NAMALWA (cell line): ENCODE measurements at regions not wholly inside any gene's neighbourhood (a gene's known extent, or its start where the extent isn't known, plus 50 kb on each side); places are given as distances from the start of the nearest gene placed in this dataset.

Experiments
- DNase-seq: peaks from one replicate; pipeline ENCODE4 v3.0.0-alpha.2; 2015; ENCODE audit warnings: low spot score

DNA sequence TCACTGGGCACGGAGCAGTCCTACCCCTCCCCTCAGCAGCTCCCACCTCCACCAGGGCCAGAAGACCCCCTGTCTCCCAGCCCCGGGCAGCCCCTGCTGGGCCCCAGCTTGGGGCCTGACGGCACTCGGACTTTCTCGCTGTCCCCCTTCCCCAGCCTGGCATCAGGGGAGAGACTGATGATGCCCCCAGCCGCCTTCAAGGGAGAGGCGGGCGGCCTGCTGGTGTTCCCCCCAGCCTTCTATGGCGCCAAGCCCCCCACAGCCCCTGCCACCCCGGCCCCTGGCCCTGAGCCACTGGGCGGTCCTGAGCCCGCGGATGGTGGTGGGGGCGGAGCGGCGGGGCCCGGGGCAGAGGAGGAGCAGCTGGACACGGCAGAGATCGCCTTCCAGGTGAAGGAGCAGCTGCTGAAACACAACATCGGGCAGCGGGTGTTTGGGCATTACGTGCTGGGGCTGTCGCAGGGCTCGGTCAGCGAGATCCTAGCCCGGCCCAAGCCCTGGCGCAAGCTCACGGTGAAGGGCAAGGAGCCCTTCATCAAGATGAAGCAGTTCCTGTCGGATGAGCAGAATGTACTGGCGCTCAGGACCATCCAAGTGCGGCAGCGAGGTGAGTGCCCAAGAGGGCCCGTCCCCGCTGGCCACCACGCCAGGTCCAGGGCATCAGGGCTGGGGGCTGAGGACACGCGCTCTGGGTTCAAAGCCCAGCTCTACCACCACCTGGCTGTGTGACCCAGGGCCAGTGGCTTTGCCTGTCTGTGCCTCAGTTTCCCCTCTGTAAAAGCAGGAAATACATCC is 58.6 kb downstream of the PHETA1 start:
- no peak for DNase-seq

DNA sequence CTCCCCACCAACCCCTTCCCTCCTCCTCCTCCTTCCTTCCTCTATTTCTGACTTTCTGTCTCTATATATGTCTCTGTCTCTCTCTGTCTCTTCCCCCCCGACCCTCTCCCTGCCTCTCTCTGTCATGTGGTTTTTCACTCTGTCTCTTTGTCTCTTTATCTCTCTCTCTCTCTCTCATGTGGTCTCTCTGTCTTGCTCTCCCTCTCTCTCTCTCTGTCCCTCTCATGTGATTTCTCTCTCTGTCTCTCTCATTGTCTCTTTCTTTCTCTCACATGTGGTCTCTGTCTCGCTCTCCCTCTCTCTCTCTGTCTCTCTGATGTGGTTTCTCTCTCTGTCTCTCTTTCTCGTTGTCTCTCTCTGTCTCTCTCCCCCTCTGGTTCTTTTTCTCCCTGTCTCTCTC is 59.3 kb downstream of the PHETA1 start:
- no peak for DNase-seq

DNA sequence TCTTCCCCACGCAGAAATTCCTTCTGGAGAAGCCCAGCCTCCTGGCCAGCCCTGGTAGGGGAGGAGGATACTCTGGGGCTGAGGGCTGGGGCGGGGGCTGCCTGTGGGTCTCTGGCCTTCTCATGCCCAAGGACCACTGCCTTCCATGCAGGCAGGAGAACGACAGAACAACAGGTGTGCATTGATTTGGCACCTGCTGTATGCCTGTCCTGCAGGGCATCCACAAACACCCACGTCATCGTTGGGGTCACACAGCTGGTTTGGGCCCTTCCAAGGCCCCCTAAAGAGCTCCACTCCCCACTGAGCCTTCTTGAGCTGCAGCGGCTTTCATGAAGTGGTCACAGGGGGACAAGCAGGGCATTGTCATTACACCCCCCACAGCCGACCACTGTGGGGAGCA is 60.4 kb downstream of the PHETA1 start:
- no peak for DNase-seq

DNA sequence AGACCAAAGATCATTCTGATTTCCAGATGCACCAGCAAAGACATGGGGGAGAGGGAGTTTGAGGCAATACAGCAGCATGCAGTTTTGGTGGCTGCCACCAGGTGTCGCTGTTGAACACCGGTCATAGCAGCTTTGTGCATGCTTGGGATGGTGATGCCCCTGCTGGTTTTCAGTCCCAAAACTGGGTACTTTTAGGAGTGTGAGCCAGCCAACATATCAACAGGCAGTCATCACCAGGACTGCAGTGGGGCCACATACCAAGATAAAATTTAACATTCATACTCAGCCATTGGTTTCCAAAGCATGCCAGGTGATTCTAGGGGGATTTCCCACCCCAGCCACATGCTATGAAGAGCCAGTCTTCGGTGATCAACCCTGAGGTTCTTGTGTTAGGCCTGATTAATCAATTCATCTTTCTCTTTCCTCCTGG is 64.2 kb downstream of the PHETA1 start:
- peak; percentile 72 for DNase-seq

DNA sequence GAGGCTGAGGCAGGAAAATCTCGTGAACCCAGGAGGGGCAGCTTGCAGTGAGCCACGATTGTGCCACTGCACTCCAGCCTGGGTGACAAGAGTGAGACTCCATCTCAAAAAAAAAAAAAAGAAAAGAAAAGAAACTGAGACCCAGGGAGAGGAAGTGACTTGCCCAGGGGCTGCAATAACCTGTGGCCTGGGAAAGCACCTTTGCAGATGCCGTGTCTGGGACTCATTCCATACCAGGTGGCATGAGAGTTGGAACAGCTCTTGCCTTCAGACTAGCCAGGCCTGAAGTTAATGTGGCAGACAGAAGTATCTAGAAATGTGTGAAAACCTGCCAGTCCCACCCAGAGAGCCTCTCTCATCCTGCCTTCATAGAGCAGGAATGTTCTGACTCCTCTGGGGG is 65.4 kb downstream of the PHETA1 start:
- DNase-seq = no peak

DNA sequence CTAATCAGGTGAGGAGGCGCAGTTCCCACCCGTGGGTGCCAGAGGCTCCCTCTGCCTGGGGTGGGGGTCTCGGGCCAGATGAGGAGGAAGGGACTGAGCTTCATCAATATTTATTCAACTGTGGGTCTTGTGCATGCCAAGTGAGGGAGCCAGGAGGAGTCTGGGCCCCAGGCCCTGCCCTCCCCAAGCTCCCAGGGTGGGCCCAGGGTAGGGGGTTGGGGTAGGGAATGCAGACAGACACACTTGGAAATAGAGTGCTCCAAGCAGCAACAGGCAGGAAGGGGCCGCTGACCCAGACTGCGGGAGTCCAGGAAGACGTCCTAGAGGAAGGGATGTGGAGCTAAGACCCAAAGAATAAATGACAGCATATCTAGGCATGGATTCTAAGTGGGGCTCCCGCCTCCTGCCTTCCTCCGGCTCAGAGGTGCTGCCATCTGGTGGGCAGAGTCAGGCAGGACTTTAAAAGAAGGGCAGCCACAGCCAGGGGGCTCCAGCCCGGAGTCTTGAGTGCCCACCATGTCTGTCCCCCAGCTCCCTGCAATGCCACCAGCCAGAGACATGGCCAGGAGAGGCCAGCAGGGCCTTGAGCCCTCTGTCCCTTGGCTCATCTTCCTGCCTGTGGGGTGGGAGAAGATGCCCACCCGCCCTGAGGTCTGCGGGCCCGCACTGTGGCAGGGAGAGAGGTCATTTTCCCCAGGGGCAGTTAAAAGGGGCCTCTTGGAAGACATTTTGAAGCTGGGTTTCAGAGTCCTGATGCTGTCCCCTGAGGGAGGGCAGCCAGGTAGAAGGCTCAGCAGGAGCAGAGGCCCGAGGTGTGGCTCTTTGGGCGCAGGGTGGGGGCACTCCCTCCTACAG is 70.1 kb downstream of the PHETA1 start:
- peak; percentile 79 for DNase-seq

DNA sequence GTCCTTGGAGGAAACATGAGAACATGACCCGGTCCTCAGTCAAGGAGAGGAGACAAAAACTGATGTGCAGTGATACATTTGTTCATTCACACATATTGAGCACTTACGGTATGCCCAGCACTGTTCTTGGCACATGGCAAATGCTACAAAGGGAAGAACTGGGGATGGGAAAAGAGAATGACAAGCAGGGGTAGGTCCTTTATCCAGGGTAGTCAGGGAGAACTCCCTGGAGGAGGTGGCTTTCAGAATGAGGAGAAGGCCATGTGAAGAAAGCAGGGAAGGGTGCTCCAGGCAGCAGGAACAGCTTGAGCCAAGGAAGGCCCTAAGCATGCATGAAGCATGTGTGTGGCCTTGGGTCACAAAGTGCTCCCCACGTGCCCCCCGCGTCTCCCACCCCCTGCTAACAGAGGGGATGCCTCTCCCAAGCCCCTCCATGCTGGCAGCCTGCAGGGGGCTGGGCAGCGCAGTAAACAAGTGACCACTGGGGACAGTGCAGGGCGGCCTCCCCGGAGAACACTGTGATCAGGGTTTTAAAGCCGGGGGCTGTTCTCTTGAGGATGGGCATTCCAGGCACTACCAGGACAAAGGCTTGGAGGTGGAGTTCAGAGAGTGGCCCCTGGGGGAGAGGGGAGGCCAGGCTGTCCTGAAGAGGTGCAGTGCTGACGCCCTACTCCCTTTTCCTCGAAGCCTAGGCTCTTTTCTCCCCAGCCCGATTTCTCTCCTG is 71.0 kb downstream of the PHETA1 start:
- DNase-seq = no peak

DNA sequence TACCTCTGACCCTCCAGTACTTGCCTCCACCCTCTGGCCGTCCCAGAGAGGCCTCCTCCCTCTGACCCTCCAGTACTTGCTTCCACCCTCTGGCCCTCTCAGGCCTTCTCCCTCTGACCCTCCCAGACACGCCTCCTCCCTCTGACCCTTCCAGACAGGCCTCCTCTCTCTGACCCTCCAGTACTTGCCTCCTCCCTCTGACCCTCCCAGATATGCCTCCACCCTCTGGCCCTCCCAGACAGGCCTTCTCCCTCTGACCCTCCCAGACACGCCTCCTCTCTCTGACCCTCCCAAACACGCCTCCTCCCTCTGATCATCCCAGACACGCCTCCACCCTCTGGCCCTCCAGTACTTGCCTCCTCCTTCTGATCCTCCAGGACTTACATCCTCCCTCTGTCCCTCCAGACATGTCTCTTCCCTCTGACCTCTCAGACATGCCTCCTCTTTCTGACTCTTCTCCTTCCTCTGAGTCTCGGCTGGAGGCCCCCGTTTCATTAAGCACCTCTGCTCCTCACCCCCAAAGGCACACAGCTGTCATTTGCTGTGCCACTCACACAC is 71.9 kb downstream of the PHETA1 start:
- no peak for DNase-seq

DNA sequence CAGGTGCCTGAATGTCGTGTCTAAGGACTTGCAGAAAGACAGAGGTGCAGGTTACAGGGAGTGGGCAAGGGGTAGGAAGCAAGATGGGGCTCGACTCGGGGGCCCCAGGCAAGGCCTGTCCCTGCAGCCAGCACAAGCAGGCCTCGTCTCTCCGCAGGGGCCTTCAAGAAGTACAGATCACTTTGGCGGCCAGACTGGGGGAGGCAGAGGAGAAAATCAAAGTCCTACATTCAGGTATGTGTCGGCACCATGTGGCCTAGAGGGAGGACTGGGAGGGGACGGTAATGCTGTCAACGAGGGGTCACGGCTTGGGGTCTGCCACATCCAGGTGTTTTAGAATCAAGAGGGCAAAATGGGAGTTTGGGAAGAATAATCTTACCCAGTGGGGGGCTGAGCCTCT is 73.7 kb downstream of the PHETA1 start:
- no peak for DNase-seq

DNA sequence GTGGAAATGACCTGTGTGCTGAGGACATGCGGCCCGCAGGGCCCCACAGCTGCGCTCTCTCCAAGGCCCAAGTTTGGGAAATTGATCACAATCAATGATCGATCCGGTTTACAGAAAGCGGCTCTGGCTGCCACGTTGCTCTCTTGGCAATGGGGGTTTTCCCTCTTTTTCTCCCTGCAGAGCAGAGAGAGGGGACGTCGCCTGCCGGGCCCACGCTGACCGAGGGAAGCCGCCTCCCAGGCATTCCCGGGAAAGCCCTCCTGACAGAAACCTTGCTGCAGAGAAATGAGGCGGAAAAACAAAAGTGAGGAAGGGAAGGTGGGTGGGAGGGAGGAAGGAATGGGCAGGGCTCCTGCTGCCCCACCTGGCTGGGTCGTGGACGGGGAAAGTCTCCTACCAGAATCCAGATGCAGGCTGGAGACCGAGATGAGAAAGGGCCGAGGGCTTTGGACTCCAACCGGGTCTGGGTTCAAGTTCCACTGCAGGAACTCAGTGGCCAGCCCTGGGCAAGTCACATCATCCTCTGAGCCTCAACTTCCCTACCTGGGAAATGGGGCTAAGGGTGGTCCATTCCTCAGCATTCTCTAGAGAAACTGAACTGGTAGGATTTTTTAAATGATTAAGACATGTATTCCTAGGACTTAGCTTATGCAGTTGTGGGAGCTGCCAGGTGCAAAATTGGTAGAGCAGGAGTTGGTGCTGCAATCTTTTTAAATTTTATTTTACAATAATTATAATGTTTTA is 75.5 kb downstream of the PHETA1 start:
- DNase-seq = no peak

DNA sequence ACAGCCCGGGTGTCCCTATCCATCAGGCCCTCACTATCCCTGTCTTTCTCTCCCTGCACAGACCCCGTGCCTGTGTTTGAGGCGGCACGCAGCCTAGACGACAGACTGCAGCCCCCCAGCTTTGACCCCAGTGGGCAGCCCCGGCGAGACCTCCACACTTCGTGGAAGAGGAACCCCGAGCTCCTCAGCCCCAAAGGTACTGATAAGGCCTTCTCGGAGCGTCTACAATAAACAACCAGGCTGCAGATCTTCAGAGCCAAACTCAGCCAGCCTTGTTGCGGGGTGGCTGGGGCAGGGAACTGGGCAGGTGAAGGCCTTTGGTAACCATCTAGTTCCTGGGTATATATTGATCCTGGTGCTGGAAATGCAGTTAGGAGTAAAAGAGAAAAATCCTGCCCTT is 77.5 kb downstream of the PHETA1 start:
- DNase-seq = no peak

DNA sequence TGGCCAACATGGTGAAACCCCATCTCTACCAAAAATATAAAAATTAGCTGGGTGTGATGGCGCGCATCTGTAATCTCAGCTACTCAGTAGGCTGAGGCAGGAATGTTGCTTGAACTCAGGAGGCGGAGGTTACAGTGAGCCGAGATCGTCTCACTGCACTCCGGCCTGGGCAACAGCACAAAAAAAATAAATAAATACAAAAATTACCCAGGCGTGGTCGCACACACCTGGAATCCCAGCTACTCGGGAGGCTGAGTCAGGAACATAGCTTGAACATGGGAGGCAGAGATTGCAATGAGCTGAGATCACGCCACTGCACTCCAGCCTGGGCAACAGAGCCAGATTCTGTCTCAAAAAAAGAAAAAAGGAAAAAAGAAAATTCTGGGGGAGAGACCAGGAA is 80.1 kb downstream of the PHETA1 start:
- DNase-seq = no peak

DNA sequence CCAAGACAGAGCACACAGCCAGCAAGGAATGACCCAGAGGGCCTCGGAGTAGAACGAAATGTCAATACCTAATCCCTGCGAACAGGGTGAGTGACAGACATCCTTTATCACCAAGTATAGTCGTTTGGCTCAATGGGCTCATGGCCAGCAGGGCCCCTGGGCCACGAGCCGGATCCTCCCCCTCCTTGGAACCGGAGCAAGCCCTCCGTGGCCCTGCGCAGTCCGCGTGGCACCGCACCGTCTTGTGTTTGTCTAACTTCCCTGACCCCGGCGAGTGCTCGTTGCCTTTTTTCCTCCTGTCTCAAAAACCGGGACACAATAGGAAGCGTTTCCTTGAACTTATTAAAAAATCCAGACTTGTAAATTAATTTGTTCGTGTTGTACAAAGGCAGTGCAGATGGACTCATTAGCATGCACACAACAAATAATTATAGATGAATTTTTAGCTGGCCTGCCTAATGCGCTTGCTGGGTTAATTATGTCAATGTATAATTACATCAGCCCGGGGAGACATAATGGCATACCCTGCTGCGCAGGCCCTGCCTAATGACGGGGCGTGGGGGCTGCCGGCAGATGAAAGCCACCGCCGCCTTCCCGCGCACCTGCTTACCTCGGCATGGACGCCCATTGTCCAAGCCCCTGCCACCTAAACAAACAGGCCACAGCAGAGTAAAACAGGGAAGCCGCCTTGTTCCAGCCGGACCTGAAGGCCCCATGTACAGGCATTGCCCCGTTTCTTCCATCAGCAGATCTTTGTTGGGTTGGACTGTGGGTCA is 81.6 kb downstream of the PHETA1 start:
- no peak for DNase-seq

DNA sequence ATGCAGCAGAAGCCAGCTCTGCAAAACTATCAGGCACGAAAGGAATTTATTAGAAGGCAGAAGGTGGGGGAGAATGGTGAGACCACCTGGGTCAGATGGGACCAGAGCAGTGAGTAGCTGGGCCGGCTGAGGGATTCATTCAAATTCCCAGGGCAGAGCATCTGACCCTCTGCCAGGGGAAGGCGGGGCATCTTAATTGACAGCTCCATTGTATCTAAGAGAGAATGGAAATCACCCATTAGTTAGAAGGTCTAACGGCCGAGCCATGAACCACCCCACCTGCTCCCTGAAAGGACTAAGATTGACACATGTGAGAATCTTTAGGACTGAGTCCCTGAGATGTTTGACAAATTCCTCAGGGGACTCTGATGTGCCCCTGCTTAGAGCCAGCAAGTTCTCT is 83.7 kb downstream of the PHETA1 start:
- DNase-seq = no peak

DNA sequence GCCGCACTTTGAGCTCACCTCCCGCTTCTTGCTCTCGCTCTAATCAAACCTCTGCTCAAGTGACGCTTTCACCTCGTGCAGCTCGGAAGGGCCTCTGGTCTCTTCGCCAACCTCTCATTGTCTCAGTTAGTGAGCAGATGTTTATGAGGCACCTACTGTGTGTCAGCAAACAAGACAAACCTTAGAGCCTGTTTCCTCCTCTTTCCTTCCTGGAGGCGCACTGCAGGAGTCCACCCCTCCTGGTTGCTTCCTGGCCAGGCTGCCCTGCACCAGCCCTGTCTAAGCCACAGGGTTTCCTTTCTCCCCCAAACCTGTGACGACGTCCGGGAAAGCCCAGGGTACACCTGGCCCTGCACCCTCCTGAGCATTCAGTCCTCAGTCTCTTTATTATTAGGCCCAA is 84.2 kb downstream of the PHETA1 start:
- no peak for DNase-seq

DNA sequence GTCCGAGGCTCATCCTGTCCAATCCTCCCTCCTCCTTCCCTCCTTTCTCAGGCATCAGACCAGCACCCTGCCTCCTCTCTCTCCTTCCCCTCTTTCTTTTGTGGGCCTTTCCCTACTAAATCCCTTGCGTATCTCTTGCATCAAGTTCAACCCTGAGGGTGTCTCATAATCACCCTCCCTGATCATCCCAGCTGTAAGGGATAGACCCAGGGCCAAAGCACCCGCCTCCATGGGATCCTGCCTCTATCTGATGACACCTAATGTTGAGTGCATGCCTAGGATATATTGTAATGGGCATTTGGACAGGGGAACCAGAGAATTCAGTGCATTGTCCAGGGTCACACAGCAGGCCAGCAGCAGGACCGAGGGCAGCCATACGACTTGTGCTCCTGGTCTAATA is 84.9 kb downstream of the PHETA1 start:
- no peak for DNase-seq

DNA sequence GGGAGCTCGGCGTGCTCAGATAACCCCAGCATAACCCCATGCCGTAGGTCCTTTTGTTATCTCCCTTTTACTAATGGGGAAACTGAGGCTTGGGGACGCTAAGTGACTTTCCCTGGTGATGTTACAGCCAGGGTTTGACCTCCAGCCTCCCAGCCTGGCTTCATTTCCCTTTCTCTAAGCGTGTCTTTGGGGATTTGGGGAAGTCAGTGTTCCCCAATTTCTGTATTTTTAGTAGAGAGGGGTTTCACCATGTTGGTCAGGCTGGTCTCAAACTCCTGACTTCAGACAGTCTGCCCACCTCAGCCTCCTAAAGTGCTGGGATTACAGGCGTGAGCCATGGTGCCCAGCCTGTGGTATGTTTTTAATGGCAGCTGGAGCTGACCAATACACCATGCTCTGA is 85.4 kb downstream of the PHETA1 start:
- no peak for DNase-seq

DNA sequence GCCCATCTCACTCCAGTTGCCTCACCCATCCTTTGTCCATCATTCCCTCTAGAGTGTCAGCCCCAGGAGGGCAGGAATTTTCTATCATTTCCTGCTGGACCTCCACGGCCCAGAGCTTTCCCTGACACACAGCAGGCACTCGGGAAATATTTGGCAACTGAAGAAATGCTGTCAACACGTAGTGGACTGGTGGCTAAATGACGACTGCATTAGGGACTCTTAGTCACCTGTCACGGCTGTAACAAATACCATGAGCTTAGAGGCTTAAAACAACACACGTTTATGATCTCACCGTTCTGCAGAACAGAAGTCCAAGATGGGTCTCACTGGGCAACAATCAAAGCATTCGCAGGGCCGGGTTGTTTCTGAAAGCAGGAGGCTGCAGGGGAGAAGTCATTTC is 91.3 kb downstream of the PHETA1 start:
- no peak for DNase-seq

DNA sequence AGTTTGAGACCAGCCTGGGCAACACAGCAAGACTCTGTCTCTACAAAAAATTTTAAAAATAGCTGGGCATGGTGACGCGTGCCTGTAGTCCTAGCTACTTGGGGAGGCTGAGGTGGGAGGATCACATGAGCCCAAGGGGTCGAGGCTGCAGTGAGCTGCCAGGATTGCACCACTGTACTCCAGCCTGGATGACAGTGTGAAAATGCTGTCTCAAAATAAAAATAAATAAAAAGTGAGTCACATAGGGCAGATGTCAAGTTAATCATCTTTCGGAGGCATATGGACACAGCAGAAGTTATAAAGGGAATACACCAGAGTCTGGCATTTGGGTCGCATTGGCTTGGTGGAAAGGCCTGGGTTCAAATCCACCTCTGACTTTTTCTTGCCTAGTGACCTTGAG is 92.7 kb downstream of the PHETA1 start:
- DNase-seq = no peak

DNA sequence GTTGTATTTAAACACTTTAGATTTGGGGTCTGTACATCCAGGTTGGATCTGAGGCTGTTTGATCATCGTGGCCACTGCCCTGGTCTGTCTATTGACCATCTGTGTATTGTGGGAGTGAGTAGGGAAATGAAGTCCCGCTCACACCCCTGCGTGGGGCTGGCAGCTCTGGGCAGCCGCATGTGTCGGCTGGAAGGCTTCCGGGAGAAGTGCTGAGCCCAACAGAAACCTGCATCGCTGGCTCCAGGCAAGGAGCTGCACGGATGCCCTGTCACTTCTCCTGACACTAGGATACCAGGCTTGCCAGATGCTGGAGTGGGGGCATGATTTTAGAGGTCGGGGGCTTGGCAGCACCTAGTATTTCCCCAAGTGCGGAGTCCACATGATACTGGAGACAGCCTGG is 93.6 kb downstream of the PHETA1 start:
- no peak for DNase-seq

DNA sequence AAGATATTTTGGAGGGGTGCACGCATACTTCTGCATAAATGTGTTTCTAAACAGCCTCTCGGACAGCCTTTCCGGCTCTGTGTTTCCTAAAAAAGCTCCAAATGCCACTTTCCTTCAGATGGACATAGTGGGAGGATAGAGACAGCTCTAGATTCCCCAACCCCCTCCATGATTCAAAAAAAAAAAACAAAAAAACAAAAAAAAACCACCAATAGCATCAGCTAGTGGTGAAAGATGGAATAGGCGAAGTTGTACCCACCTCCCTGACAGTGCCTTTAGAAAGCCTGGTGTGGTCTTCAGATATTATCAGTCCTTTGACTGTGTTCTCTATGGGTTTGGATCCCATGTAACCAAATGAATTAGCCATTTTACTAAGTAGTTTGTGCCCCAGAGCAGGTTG is 94.1 kb downstream of the PHETA1 start:
- peak; percentile 45 for DNase-seq
